Colonic mucosa (tissue), 4 donors: ENCODE measurements at regions not wholly inside any gene's neighbourhood (a gene's known extent, or its start where the extent isn't known, plus 50 kb on each side); places are given as distances from the start of the nearest gene placed in this dataset.

Experiments
- DNase-seq: peaks from one replicate; pipeline ENCODE4 v3.0.0-alpha.2; 2020
- H3K27ac ChIP-seq: fragments of 200-600 bp; one replicate; pipeline ENCODE4 v1.8.0; 2021
- H3K27me3 ChIP-seq: fragments of 200-600 bp; one replicate; pipeline ENCODE4 v1.8.0; 2021
- H3K36me3 ChIP-seq: fragments of 200-600 bp; one replicate; pipeline ENCODE4 v1.8.0; 2021
- H3K4me1 ChIP-seq: fragments of 200-600 bp; one replicate; pipeline ENCODE4 v1.8.0; 2021; ENCODE audit warnings: mild to moderate bottlenecking
- H3K4me3 ChIP-seq: fragments of 200-600 bp; one replicate; pipeline ENCODE4 v1.8.0; 2021
- H3K9ac ChIP-seq, 2 donors: one replicate each; pipeline ENCODE4 v1.7.0; 2013; ENCODE audit warnings: control low read depth in 2 of 2, low read depth in 2 of 2, low read length in 2 of 2
- H3K9me3 ChIP-seq: fragments of 200-600 bp; one replicate; pipeline ENCODE4 v1.8.0; 2021
- intact Hi-C: fragments of 100-400 bp; cut with DNase I; formaldehyde crosslinking; loops from one replicate; pipeline ENCODE4 v1.14.1; 2022
- TF ChIP-seq, protein P1 (sequence below): fragments of 200-600 bp; IDR thresholded peaks from one replicate; pipeline ENCODE4 v1.8.0; 2022; ENCODE audit warnings: antibody characterized with exemption, mild to moderate bottlenecking
- donor health status: healthy.
- donor health status: DM: no; HTN: no; CAD: no.
- donor health status: DM: no; HTN: no; CAD: no.

- no peak for DNase-seq
- Histone ChIP-seq H3K4me1 (peaks cover 5% of the 10 kb centered on the region), H3K4me3 (no peak overlapping the region), H3K27me3 (no peaks in the 10 kb centered on the region), H3K27ac (no peak overlapping the region), H3K9me3 (no peaks in the 10 kb centered on the region), H3K36me3 (no peaks in the 10 kb centered on the region), H3K9ac (no peak overlapping the region)
- TF ChIP-seq, protein P1, sequence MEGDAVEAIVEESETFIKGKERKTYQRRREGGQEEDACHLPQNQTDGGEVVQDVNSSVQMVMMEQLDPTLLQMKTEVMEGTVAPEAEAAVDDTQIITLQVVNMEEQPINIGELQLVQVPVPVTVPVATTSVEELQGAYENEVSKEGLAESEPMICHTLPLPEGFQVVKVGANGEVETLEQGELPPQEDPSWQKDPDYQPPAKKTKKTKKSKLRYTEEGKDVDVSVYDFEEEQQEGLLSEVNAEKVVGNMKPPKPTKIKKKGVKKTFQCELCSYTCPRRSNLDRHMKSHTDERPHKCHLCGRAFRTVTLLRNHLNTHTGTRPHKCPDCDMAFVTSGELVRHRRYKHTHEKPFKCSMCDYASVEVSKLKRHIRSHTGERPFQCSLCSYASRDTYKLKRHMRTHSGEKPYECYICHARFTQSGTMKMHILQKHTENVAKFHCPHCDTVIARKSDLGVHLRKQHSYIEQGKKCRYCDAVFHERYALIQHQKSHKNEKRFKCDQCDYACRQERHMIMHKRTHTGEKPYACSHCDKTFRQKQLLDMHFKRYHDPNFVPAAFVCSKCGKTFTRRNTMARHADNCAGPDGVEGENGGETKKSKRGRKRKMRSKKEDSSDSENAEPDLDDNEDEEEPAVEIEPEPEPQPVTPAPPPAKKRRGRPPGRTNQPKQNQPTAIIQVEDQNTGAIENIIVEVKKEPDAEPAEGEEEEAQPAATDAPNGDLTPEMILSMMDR, result no peak
- intact Hi-C loops, result loop anchor here (10.0 kb wide), 1 partner anchor 119 kb away; no protein-coding TSS in a partner anchor
These were observed 127.7 kb upstream of the GSE1 start for GRCh38 chr16:85485379-85485778.

DNA sequence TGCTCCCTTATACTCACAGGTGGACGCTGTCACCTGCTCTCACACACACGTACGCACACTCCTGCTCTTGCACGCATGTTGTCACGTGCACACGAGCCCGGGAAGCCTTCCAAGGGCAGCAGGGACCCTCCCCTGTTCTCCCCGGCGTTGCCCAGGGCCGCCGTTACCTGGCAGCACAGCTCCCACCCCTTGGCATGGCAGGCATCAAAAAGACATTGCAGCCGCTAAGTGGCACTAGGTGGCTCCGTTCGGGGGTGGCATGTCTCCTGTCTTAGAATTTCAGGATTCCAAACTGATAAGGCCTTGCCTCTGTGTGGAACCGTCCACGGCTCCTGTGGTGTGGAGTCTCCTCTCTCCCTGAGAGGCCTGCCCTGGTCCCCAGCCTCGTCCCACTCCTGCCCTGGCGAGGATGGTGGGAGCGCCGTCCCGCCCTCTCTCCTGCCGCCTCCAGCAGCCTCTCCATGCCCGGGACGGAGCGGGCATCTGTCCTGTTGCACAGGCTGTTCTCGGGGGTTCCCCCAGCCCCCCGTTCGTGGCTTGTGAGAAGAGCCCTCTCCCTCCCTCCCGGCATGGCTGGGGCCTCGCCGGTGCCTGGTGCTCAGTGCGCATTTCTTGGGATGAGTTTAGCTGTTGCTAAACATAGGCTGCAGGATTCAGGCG is 126.7 kb upstream of the GSE1 start:
- no peaks in the 10 kb centered on the region for H3K27me3 ChIP-seq
- H3K4me3 ChIP-seq, result no peak overlapping the region
- H3K36me3 ChIP-seq, result no peaks in the 10 kb centered on the region
- H3K9me3 ChIP-seq, result no peaks in the 10 kb centered on the region
- no peak for DNase-seq
- H3K27ac ChIP-seq, result no peak overlapping the region
- no peak overlapping the region for H3K9ac ChIP-seq
- H3K4me1 ChIP-seq, result peaks cover 1% of the 10 kb centered on the region
- intact Hi-C loops, result loop anchor here (10.0 kb wide), 1 partner anchor 118 kb away; no protein-coding TSS in a partner anchor
- TF ChIP-seq, protein P1, result no peak

GRCh38 chr16:85488414-85488813 is 124.7 kb upstream of the GSE1 start:
- H3K4me1 ChIP-seq, result peaks cover 13% of the 10 kb centered on the region
- no peak overlapping the region for H3K27ac ChIP-seq
- no peak overlapping the region for H3K9ac ChIP-seq
- no peaks in the 10 kb centered on the region for H3K36me3 ChIP-seq
- H3K9me3 ChIP-seq, result no peaks in the 10 kb centered on the region
- H3K27me3 ChIP-seq, result no peaks in the 10 kb centered on the region
- no peak for DNase-seq
- H3K4me3 ChIP-seq, result no peak overlapping the region
- TF ChIP-seq, protein P1, result no peak
- intact Hi-C loops, result loop anchor here (10.0 kb wide), 1 partner anchor 116 kb away; no protein-coding TSS in a partner anchor

DNA sequence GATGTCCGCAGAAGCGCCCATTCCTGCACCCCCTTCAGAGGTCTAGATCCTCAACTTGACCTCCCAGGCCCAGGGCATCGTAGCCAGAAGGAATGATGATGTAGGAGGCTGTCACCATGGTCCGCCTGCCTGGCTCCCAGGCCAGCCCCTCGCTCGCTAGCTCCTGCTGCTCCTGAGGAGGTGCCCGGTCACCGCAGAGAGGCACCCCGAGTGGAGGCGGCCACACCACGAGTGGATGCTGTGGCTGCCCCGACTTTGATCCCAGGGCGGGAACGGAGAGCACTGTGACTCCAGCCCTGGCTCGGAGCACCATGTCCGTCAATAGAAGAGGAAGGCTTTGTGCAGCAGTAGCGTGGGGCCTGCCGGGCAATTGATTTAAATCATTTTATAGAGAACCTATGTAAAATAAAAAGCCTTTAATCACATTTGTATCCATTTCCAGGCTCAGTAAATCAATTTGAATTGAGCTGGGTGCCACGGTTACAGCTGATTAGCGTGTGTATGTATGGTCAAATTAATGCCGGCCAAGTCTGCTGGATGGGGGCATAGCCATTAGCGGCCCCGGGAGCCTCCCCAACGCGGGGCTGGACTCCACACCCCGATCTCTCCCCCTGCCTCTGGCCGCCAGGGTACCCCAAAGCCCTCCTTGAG is 122.6 kb upstream of the GSE1 start:
- Histone ChIP-seq H3K9me3 (no peaks in the 10 kb centered on the region), H3K36me3 (no peaks in the 10 kb centered on the region), H3K27me3 (no peaks in the 10 kb centered on the region), H3K4me1 (peaks cover 13% of the 10 kb centered on the region), H3K27ac (no peak overlapping the region), H3K9ac (no peak overlapping the region), H3K4me3 (no peak overlapping the region)
- TF ChIP-seq, protein P1, result no peak
- no peak for DNase-seq
- intact Hi-C loops, result no loop called here

DNA sequence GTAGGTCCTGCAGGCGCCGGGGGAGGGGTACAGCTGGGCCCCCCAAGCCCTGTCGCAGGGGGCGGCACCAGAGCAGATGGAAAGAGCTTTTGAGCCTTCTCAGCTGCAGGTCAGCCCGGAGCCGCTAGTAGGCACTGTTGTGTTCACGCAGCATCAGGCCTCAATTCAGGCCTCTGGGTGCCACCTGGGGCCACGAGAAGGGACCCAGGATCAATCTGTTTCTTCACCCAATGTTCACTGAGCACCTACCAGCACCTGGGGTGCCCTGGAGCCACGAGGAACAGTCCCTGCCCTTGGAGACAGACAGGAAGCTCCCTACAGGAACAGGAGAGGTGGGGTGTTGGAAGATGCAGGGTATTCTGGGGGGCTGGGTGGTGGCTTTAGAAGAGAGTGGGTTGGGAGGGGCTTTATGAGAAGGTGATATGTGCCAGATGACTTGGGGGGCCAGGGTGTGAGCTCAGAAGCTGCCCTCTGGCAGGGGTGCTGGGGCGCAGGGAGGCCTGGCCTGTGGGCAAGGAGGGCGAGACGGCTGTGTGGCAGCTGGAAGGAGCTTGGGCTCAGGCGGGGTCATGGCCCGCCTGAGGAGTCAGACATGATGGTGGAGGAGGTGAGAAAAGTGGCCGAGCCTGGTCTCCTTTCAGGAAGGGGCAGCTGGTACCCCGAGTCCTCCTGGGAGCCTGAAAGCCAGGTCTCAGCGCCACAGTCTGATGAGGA is 121.9 kb upstream of the GSE1 start:
- Histone ChIP-seq H3K27ac (no peak overlapping the region), H3K9ac (peak overlapping the region in 1 of 2 donors; percentile 14), H3K27me3 (no peaks in the 10 kb centered on the region), H3K4me3 (no peak overlapping the region), H3K36me3 (no peaks in the 10 kb centered on the region), H3K4me1 (peaks cover 13% of the 10 kb centered on the region), H3K9me3 (no peaks in the 10 kb centered on the region)
- intact Hi-C loops, result no loop called here
- DNase-seq, result peak; percentile 59
- TF ChIP-seq, protein P1, result peak; percentile 79
